Sigmoid colon (tissue), 3 donors: ENCODE measurements at regions not wholly inside any gene's neighbourhood (a gene's known extent, or its start where the extent isn't known, plus 50 kb on each side); places are given as distances from the start of the nearest gene placed in this dataset.

Source experiments
- POLR2A ChIP-seq, 2 donors: fragments of 450-650 bp; IDR thresholded peaks; one replicate each; pipeline ENCODE4 v1.6.1; 2016; ENCODE audit warnings: antibody characterized with exemption in 2 of 2, mild to moderate bottlenecking in 2 of 2, moderate library complexity in 2 of 2
- TF ChIP-seq, protein P1 (sequence below), 4 experiments: fragments of 450-650 bp in 3 of 4; fragments of 200-600 bp in 1 of 4; IDR thresholded peaks; one replicate each; pipeline ENCODE4 v1.5.1; 2016 to 2019; ENCODE audit warnings: antibody characterized with exemption in 4 of 4, mild to moderate bottlenecking in 3 of 4, moderate library complexity in 2 of 4

DNA sequence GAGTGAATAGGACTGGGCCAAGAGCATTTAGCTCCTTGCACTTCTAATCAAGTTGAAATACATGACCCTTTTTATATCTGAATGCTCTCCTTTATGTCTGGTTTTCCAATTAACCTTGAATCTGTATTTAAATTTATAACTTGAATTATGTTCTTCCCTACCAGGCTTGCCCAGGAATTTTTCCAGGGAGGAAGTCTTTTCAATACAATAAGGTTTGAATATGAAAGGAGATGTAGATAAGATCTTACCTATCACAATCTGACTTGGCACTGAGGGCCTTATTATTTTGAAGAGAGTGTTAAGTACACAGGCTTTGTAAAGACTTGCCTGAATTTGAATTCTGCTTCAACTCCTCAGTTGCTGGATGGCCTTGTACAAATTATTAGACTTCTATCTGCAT is 555.7 kb downstream of the PCDH7 start:
- TF ChIP-seq, protein P1, sequence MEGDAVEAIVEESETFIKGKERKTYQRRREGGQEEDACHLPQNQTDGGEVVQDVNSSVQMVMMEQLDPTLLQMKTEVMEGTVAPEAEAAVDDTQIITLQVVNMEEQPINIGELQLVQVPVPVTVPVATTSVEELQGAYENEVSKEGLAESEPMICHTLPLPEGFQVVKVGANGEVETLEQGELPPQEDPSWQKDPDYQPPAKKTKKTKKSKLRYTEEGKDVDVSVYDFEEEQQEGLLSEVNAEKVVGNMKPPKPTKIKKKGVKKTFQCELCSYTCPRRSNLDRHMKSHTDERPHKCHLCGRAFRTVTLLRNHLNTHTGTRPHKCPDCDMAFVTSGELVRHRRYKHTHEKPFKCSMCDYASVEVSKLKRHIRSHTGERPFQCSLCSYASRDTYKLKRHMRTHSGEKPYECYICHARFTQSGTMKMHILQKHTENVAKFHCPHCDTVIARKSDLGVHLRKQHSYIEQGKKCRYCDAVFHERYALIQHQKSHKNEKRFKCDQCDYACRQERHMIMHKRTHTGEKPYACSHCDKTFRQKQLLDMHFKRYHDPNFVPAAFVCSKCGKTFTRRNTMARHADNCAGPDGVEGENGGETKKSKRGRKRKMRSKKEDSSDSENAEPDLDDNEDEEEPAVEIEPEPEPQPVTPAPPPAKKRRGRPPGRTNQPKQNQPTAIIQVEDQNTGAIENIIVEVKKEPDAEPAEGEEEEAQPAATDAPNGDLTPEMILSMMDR (IDR thresholded peaks at IDR 0.05): no peak
- TF ChIP-seq POLR2A (IDR thresholded peaks at IDR 0.05): no peak
